HepG2 (cell line): ENCODE measurements at regions not wholly inside any gene's neighbourhood (a gene's known extent, or its start where the extent isn't known, plus 50 kb on each side); places are given as distances from the start of the nearest gene placed in this dataset.

Source experiments
- ATAC-seq: fragments of 200-7000 bp; cut with Tn5 transposase; 3 replicates; pipeline ENCODE4 v1.9.1; 2020; ENCODE audit warnings: mild to moderate bottlenecking, moderate library complexity
- BruUV-seq: library from RNA; stranded (reverse); fragments of 400-500 nt; replicated peaks from 2 replicates; lab custom pipeline; 2021; lab: Mats Ljungman, UMichigan
- CTCF ChIA-PET: fragments of 300-600 bp; formaldehyde crosslinking; extraction: SDS; loops from one replicate; lab custom pipeline; 2021; ENCODE audit warnings: low total read pairs, inconsistent platforms, low intra/inter-chr PET ratio; lab: Yijun Ruan, JAX
- POLR2A ChIA-PET: fragments of 350-600 bp; sonication (Branson Sonifier 250); formaldehyde crosslinking; loops from one replicate; lab custom pipeline; 2020; ENCODE audit warnings: antibody characterized with exemption, inconsistent platforms; lab: Yijun Ruan, JAX
- DNase-seq: peaks from one replicate; pipeline ENCODE4 v3.0.0-alpha.2; 2015; ENCODE audit warnings: low spot score
- FAIRE-seq: peaks from 3 replicates; lab custom pipeline; 2011; peaks lifted over from hg19 to GRCh38; lab: Jason Lieb, UNC
- H2AFZ ChIP-seq: one replicate; pipeline ENCODE4 v1.6.1; 2011; ENCODE audit warnings: low read length, inconsistent platforms
- H3K27ac ChIP-seq: fragments of 300-600 bp; 3 replicates; pipeline ENCODE4 v1.8.0; 2011; ENCODE audit warnings: mixed run types, mild to moderate bottlenecking, mixed read lengths, low read length, inconsistent platforms; ENCODE audit not compliant: insufficient read depth; ENCODE audit errors: extremely low read length
- H3K27me3 ChIP-seq, 2 experiments: fragments of 200-600 bp in 1 of 2; 2 replicates in 1 of 2; 3 replicates in 1 of 2; pipeline versions ENCODE4 v1.6.0 to v1.8.0; 2011; ENCODE audit warnings: low read length in 2 of 2, mild to moderate bottlenecking in 2 of 2, moderate library complexity in 2 of 2, inconsistent platforms in 1 of 2; ENCODE audit not compliant: insufficient read depth in 2 of 2, control insufficient read depth in 1 of 2
- H3K36me3 ChIP-seq, 2 experiments: fragments of 200-600 bp in 1 of 2; replicated peaks in 1 of 2; 2 replicates in 1 of 2; 3 replicates in 1 of 2; pipeline versions ENCODE4 v1.5.1 to v1.8.0; 2011; ENCODE audit warnings: low read length in 2 of 2, inconsistent platforms in 1 of 2; ENCODE audit not compliant: insufficient read depth in 2 of 2, control insufficient read depth in 1 of 2
- H3K4me1 ChIP-seq: 2 replicates; pipeline ENCODE4 v1.5.1; 2012; ENCODE audit warnings: low read length, inconsistent platforms; ENCODE audit not compliant: insufficient read depth
- H3K4me2 ChIP-seq: 2 replicates; pipeline ENCODE4 v1.6.0; 2011; ENCODE audit warnings: low read depth, low read length, inconsistent platforms
- H3K4me3 ChIP-seq, 3 experiments: fragments of 200-600 bp in 1 of 3; sonication (generic), shearing (Covaris generic) in 1 of 3; replicated peaks in 1 of 3; 2 replicates each; pipeline ENCODE4 v1.5.1; 2011 to 2016; ENCODE audit warnings: low read length in 3 of 3, inconsistent platforms in 2 of 3, low read depth in 2 of 3, mild to moderate bottlenecking in 2 of 3, control low read depth in 1 of 3, mixed read lengths in 1 of 3; ENCODE audit not compliant: insufficient read depth in 1 of 3
- H3K79me2 ChIP-seq: one replicate; pipeline ENCODE4 v1.6.1; 2011; ENCODE audit warnings: low read length, inconsistent platforms; ENCODE audit not compliant: insufficient read depth
- H3K9ac ChIP-seq: 2 replicates; pipeline ENCODE4 v1.6.0; 2011; ENCODE audit warnings: mild to moderate bottlenecking, low read depth, low read length, inconsistent platforms; ENCODE audit not compliant: insufficient read depth
- H3K9me3 ChIP-seq: 2 replicates; pipeline ENCODE4 v1.5.1; 2012; ENCODE audit warnings: mild to moderate bottlenecking, low read length
- H4K20me1 ChIP-seq: 2 replicates; pipeline ENCODE4 v1.6.0; 2011; ENCODE audit warnings: inconsistent platforms, mild to moderate bottlenecking, low read length, moderate library complexity; ENCODE audit not compliant: insufficient read depth
- ARHGAP35 ChIP-seq: sonication (generic); formaldehyde crosslinking; IDR thresholded peaks from 2 replicates; pipeline ENCODE4 v1.9.0; 2022; ENCODE audit warnings: mild to moderate bottlenecking, inconsistent platforms, moderate library complexity, missing genetic modification reagents, borderline replicate concordance
- CSRNP2 ChIP-seq: sonication (generic); formaldehyde crosslinking; conservative IDR thresholded peaks from 2 replicates; pipeline ENCODE4 v1.8.0; 2022; ENCODE audit warnings: low read depth, missing genetic modification reagents
- FUBP1 ChIP-seq: sonication (generic); formaldehyde crosslinking; IDR thresholded peaks from 2 replicates; pipeline ENCODE4 v1.5.1; 2020; ENCODE audit warnings: missing genetic modification reagents, mild to moderate bottlenecking, borderline replicate concordance
- GATAD2A ChIP-seq: IDR thresholded peaks from 2 replicates; pipeline ENCODE4 v1.6.1; 2016
- HNF4A ChIP-seq: sonication (generic); formaldehyde crosslinking; IDR thresholded peaks from 2 replicates; pipeline ENCODE4 v1.4.0; 2020; ENCODE audit warnings: missing genetic modification reagents
- NBN ChIP-seq: fragments of 450-650 bp; conservative IDR thresholded peaks from 2 replicates; pipeline ENCODE4 v1.6.1; 2017
- SIX1 ChIP-seq: sonication (generic); formaldehyde crosslinking; IDR thresholded peaks from 2 replicates; pipeline ENCODE4 v1.4.0; 2020; ENCODE audit warnings: missing genetic modification reagents, borderline replicate concordance
- TCF7L2 ChIP-seq: IDR thresholded peaks from 2 replicates; pipeline ENCODE4 v1.6.1; 2011; ENCODE audit warnings: mild to moderate bottlenecking, low read depth, low read length, moderate library complexity
- TERF1 ChIP-seq: sonication (generic); formaldehyde crosslinking; IDR thresholded peaks from 2 replicates; pipeline ENCODE4 v1.8.0; 2022; ENCODE audit warnings: mild to moderate bottlenecking, missing genetic modification reagents, moderate library complexity
- ZBTB7B ChIP-seq: sonication (generic); formaldehyde crosslinking; IDR thresholded peaks from 2 replicates; pipeline ENCODE4 v1.4.0; 2020; ENCODE audit warnings: missing genetic modification reagents
- ZNF142 ChIP-seq: sonication (generic); formaldehyde crosslinking; IDR thresholded peaks from 2 replicates; pipeline ENCODE4 v1.4.0; 2020; ENCODE audit warnings: missing genetic modification reagents
- ZNF205 ChIP-seq: IDR thresholded peaks from 2 replicates; pipeline ENCODE4 v1.6.1; 2018; ENCODE audit warnings: missing biosample characterization, missing genetic modification reagents
- ZNF253 ChIP-seq: sonication (generic); formaldehyde crosslinking; IDR thresholded peaks from 2 replicates; pipeline ENCODE4 v1.8.0; 2022; ENCODE audit warnings: mild to moderate bottlenecking, missing genetic modification reagents, borderline replicate concordance
- ZNF562 ChIP-seq: sonication (generic); formaldehyde crosslinking; IDR thresholded peaks from 2 replicates; pipeline ENCODE4 v1.8.0; 2022; ENCODE audit warnings: missing genetic modification reagents, borderline replicate concordance
- ZNF782 ChIP-seq: sonication (generic); formaldehyde crosslinking; IDR thresholded peaks from 2 replicates; pipeline ENCODE4 v1.4.0; 2020; ENCODE audit warnings: missing genetic modification reagents, mild to moderate bottlenecking, borderline replicate concordance
- WGBS: methylation state at CpG from one replicate; pipeline ENCODE4 v1.1.6; 2017; ENCODE audit warnings: low lambda C conversion rate; 5-methylcytosine and 5-hydroxymethylcytosine counted together
- in situ Hi-C: cut with HindIII; loops from 2 replicates; pipeline ENCODE4 v1.10.0; 2017; ENCODE audit warnings: low pct_unique_long_range_greater_than_20kb; ENCODE audit not compliant: extremely low pct_ligation_motif_present
- intact Hi-C: fragments of 100-400 bp; cut with micrococcal nuclease; formaldehyde crosslinking; loops from one replicate; pipeline ENCODE4 v1.10.0; 2022; ENCODE audit not compliant: unreplicated experiment

GRCh38 chr15:98143116-98143515, 182.6 kb downstream of the ARRDC4 start (continued):
- TF ChIP-seq TCF7L2 (no peak), ZNF562 (CRISPR knock-in tag) (no peak), CSRNP2 (CRISPR knock-in tag) (no peak), GATAD2A (CRISPR knock-in tag) (no peak), ZNF142 (no peak)

- H3K9me3 ChIP-seq, result no peaks in the 10 kb centered on the region
- no peak overlapping the region for H3K4me3 ChIP-seq
- no peak overlapping the region for H3K4me2 ChIP-seq
- H3K36me3 ChIP-seq, result no peaks in the 10 kb centered on the region
- no peak for ATAC-seq
- POLR2A ChIA-PET, result no interaction called here
- no peak for FAIRE-seq
- no peaks in the 10 kb centered on the region for H3K4me1 ChIP-seq
- no peak overlapping the region for H3K27ac ChIP-seq
- in situ Hi-C loops (no loop called here), intact Hi-C loops (no loop called here)
- H4K20me1 ChIP-seq, result no peaks in the 10 kb centered on the region
- CTCF ChIA-PET, result no interaction called here
- no peaks in the 10 kb centered on the region for H3K79me2 ChIP-seq
- DNase-seq, result no peak
- no peak overlapping the region for H3K9ac ChIP-seq
- no peak overlapping the region for H2AFZ ChIP-seq
- BruUV-seq, result no TSS peak
- 0% methylated on average over 2 of the region's 2 CpGs for WGBS
- no peaks in the 10 kb centered on the region for H3K27me3 ChIP-seq
- TF ChIP-seq HNF4A (CRISPR knock-in tag), result no peak
- TF ChIP-seq NBN, result no peak
- TF ChIP-seq ZNF253 (CRISPR knock-in tag), result no peak
- no peak for TF ChIP-seq ARHGAP35 (CRISPR knock-in tag)
- no peak for TF ChIP-seq ZNF782 (CRISPR knock-in tag)
- TF ChIP-seq ZBTB7B (CRISPR knock-in tag), result no peak
- TF ChIP-seq TERF1 (CRISPR knock-in tag), result no peak
- no peak for TF ChIP-seq SIX1 (CRISPR knock-in tag)
- TF ChIP-seq ZNF205 (CRISPR knock-in tag), result no peak
- TF ChIP-seq FUBP1 (CRISPR knock-in tag), result no peak
These were observed 183.9 kb downstream of the ARRDC4 start for GRCh38 chr15:98144388-98144787.
